GM23338 (cell line): ENCODE measurements at regions not wholly inside any gene's neighbourhood (a gene's known extent, or its start where the extent isn't known, plus 50 kb on each side); places are given as distances from the start of the nearest gene placed in this dataset.

Source experiments
- ATAC-seq: fragments of 200-7000 bp; cut with Tn5 transposase; 3 replicates; pipeline ENCODE4 v1.9.1; 2020
- DNase-seq: peaks from one replicate; pipeline ENCODE4 v3.0.0-alpha.2; 2015; ENCODE audit warnings: low spot score
- H2AFZ ChIP-seq: fragments of 200-600 bp; sonication (generic); 2 replicates; pipeline ENCODE4 v1.8.0; 2016; ENCODE audit warnings: antibody characterized with exemption, mild to moderate bottlenecking, moderate library complexity
- H3F3A ChIP-seq: fragments of 200-600 bp; sonication (generic); replicated peaks from 2 replicates; pipeline ENCODE4 v1.8.0; 2017; ENCODE audit warnings: antibody characterized with exemption, mixed run types, low read depth
- H3K27ac ChIP-seq: fragments of 200-600 bp; sonication (generic); 2 replicates; pipeline ENCODE4 v1.6.1; 2016; ENCODE audit warnings: low read depth
- H3K27me3 ChIP-seq: fragments of 200-600 bp; sonication (generic); 2 replicates; pipeline ENCODE4 v1.8.0; 2016; ENCODE audit warnings: mild to moderate bottlenecking, mixed run types, moderate library complexity; ENCODE audit not compliant: insufficient read depth
- H3K36me3 ChIP-seq: fragments of 200-600 bp; sonication (generic); 2 replicates; pipeline ENCODE4 v1.8.0; 2016; ENCODE audit warnings: mild to moderate bottlenecking; ENCODE audit not compliant: insufficient read depth
- H3K4me1 ChIP-seq: fragments of 200-600 bp; sonication (generic); 2 replicates; pipeline ENCODE4 v1.8.0; 2016; ENCODE audit warnings: mild to moderate bottlenecking, moderate library complexity; ENCODE audit not compliant: insufficient read depth
- H3K4me2 ChIP-seq: fragments of 200-600 bp; sonication (generic); 2 replicates; pipeline ENCODE4 v1.7.1; 2017; ENCODE audit warnings: mixed run types
- H3K4me3 ChIP-seq: fragments of 200-600 bp; sonication (generic); 2 replicates; pipeline ENCODE4 v1.6.1; 2016; ENCODE audit warnings: mixed run types
- H3K79me2 ChIP-seq: fragments of 200-600 bp; sonication (generic); replicated peaks from 2 replicates; pipeline ENCODE4 v1.8.0; 2017; ENCODE audit warnings: mild to moderate bottlenecking; ENCODE audit not compliant: insufficient read depth
- H3K9me2 ChIP-seq: fragments of 200-600 bp; sonication (generic); 2 replicates; pipeline ENCODE4 v1.8.0; 2017; ENCODE audit not compliant: insufficient read depth
- H4K20me1 ChIP-seq: fragments of 200-600 bp; sonication (generic); replicated peaks from 2 replicates; pipeline ENCODE4 v1.8.0; 2017; ENCODE audit warnings: mild to moderate bottlenecking; ENCODE audit not compliant: insufficient read depth
- H3K27ac Mint-ChIP-seq: 2 replicates; pipeline ENCODE4 v1.8.0; 2020; ENCODE audit warnings: inconsistent platforms, mild to moderate bottlenecking, moderate library complexity, mixed read lengths
- H3K27me3 Mint-ChIP-seq: 3 replicates; pipeline ENCODE4 v1.8.0; 2022; ENCODE audit warnings: low read depth, mild to moderate bottlenecking, moderate library complexity, mixed read lengths, inconsistent platforms; ENCODE audit not compliant: insufficient read depth, poor library complexity
- H3K36me3 Mint-ChIP-seq: 3 replicates; pipeline ENCODE4 v1.8.0; 2021; ENCODE audit warnings: low read depth, mild to moderate bottlenecking, inconsistent platforms, moderate library complexity, mixed read lengths
- H3K4me1 Mint-ChIP-seq: 3 replicates; pipeline ENCODE4 v1.8.0; 2020; ENCODE audit warnings: mild to moderate bottlenecking, inconsistent platforms, mixed read lengths
- H3K4me3 Mint-ChIP-seq: 3 replicates; pipeline ENCODE4 v1.8.0; 2021; ENCODE audit warnings: moderate library complexity, mild to moderate bottlenecking, inconsistent platforms, mixed read lengths
- H3K9me3 Mint-ChIP-seq: 3 replicates; pipeline ENCODE4 v1.8.0; 2020; ENCODE audit warnings: moderate library complexity, mild to moderate bottlenecking, inconsistent platforms, mixed read lengths
- CTCF ChIP-seq, 2 experiments: fragments of 200-600 bp in 1 of 2; sonication (generic) in 1 of 2; conservative IDR thresholded peaks; 2 replicates each; pipeline versions ENCODE4 v1.5.1 to v1.6.1; 2016 to 2017; ENCODE audit warnings: antibody characterized with exemption in 2 of 2, low read depth in 2 of 2, mild to moderate bottlenecking in 2 of 2, moderate library complexity in 1 of 2
- ETS1 ChIP-seq: IDR thresholded peaks from 2 replicates; pipeline ENCODE4 v1.6.1; 2016; ENCODE audit warnings: antibody characterized with exemption
- EZH2 ChIP-seq: fragments of 200-600 bp; sonication (generic); IDR thresholded peaks from one replicate; pipeline ENCODE4 v1.8.0; 2017; ENCODE audit warnings: antibody characterized with exemption, mild to moderate bottlenecking, low read depth; ENCODE audit not compliant: unreplicated experiment
- EZH2phosphoT487 ChIP-seq: fragments of 200-600 bp; sonication (generic); IDR thresholded peaks from one replicate; pipeline ENCODE4 v1.8.1; 2018; ENCODE audit warnings: antibody characterized with exemption; ENCODE audit not compliant: unreplicated experiment
- NANOG ChIP-seq: IDR thresholded peaks from 2 replicates; pipeline ENCODE4 v1.6.1; 2016; ENCODE audit warnings: antibody characterized with exemption, borderline replicate concordance
- POLR2AphosphoS5 ChIP-seq: IDR thresholded peaks from 2 replicates; pipeline ENCODE4 v1.6.1; 2016; ENCODE audit warnings: antibody characterized with exemption, low read depth
- STAT1 ChIP-seq: IDR thresholded peaks from one replicate; pipeline ENCODE4 v1.6.1; 2016; ENCODE audit warnings: antibody characterized with exemption; ENCODE audit not compliant: unreplicated experiment
- ZNF114 ChIP-seq: fragments of 250-450 bp; sonication (Bioruptor Pico); IDR thresholded peaks from 2 replicates; pipeline ENCODE4 v1.5.0; 2020; ENCODE audit warnings: mild to moderate bottlenecking, moderate library complexity
- ZNF331 ChIP-seq: fragments of 250-450 bp; sonication (Bioruptor Pico); IDR thresholded peaks from 2 replicates; pipeline ENCODE4 v1.5.0; 2020; ENCODE audit warnings: low read depth, mild to moderate bottlenecking, moderate library complexity
- ZNF462 ChIP-seq: fragments of 250-450 bp; sonication (Bioruptor Pico); IDR thresholded peaks from 2 replicates; pipeline ENCODE4 v1.5.0; 2020; ENCODE audit warnings: mild to moderate bottlenecking, moderate library complexity

DNA sequence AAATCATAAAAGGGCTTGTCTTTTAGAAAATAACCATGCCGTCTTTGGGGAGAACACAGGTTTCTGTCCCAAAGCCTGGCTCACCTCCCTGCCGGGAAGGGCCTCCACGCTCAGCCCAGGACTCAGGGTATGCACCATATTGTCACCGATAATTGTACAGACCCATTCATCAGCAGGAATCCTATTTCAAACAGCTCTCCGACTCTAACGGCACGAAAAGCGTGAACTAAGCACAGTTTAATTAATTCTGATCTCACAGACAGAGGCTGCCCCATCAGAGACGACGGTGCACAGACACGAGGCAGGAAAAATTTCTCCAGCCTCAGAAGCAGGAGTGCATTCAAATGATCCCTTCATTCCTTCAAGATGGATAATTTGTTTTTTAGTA is 276.2 kb downstream of the MYCN start:
- no peak overlapping the region for H3K4me2 ChIP-seq
- ATAC-seq (no peak), DNase-seq (no peak)
- no peaks in the 10 kb centered on the region for H3K79me2 ChIP-seq
- no peak for TF ChIP-seq CTCF (conservative IDR thresholded peaks at IDR 0.05; ENCODE audit: low read depth in 2 of 2)
- TF ChIP-seq POLR2AphosphoS5 = no peak
- TF ChIP-seq ZNF331 (CRISPR knock-in tag) = no peak
- no peak for TF ChIP-seq EZH2phosphoT487
- no peak for TF ChIP-seq ZNF462
- no peak for TF ChIP-seq NANOG
- no peak for TF ChIP-seq ZNF114 (CRISPR knock-in tag)
- no peak for TF ChIP-seq EZH2
- no peak for TF ChIP-seq STAT1
- TF ChIP-seq ETS1 = no peak
- no peaks in the 10 kb centered on the region for H3K36me3 ChIP-seq
- Mint-ChIP-seq H3K36me3 (no peaks in the 10 kb centered on the region), H3K9me3 (no peaks in the 10 kb centered on the region; the same call in 2 of the 3 replicates), H3K4me1 (peaks cover 10% of the 10 kb centered on the region), H3K27ac (no peak overlapping the region), H3K4me3 (no peak overlapping the region), H3K27me3 (peaks cover 7% of the 10 kb centered on the region)
- H2AFZ ChIP-seq = no peak overlapping the region; the same call in 1 of the 2 replicates
- H3K27me3 ChIP-seq = no peaks in the 10 kb centered on the region
- no peak overlapping the region for H3K27ac ChIP-seq
- H4K20me1 ChIP-seq = no peaks in the 10 kb centered on the region
- H3K9me2 ChIP-seq = peaks cover 6% of the 10 kb centered on the region
- H3F3A ChIP-seq = no peaks in the 10 kb centered on the region
- no peak overlapping the region for H3K4me3 ChIP-seq
- H3K4me1 ChIP-seq = peaks cover 3% of the 10 kb centered on the region; the same call in 1 of the 2 replicates
